Liver (tissue), 8 donors: ENCODE measurements at regions not wholly inside any gene's neighbourhood (a gene's known extent, or its start where the extent isn't known, plus 50 kb on each side); places are given as distances from the start of the nearest gene placed in this dataset.

Experiments used
- DNase-seq: peaks from one replicate; pipeline ENCODE4 v3.0.0-alpha.2; 2017; ENCODE audit warnings: low spot score
- H3K27ac ChIP-seq, 2 donors: one replicate each; pipeline ENCODE4 v1.7.0; 2013; ENCODE audit warnings: inconsistent platforms in 2 of 2, low read length in 2 of 2, control low read depth in 1 of 2, low read depth in 1 of 2, mild to moderate bottlenecking in 1 of 2
- H3K27me3 ChIP-seq, 4 donors: one replicate each; pipeline versions ENCODE4 v1.6.1 to v1.7.0; 2013; ENCODE audit warnings: low read length in 3 of 4, inconsistent platforms in 1 of 4, mild to moderate bottlenecking in 1 of 4, moderate library complexity in 1 of 4; ENCODE audit not compliant: control insufficient read depth in 4 of 4, insufficient read depth in 4 of 4
- H3K36me3 ChIP-seq, 4 donors: one replicate each; pipeline versions ENCODE4 v1.6.1 to v1.7.0; 2013; ENCODE audit warnings: low read length in 3 of 4, mild to moderate bottlenecking in 3 of 4, low read depth in 1 of 4, moderate library complexity in 1 of 4; ENCODE audit not compliant: control insufficient read depth in 4 of 4, insufficient read depth in 3 of 4
- H3K4me1 ChIP-seq, 4 donors: one replicate each; pipeline versions ENCODE4 v1.6.1 to v1.7.0; 2013; ENCODE audit warnings: low read length in 3 of 4, mild to moderate bottlenecking in 3 of 4, moderate library complexity in 1 of 4; ENCODE audit not compliant: control insufficient read depth in 4 of 4, insufficient read depth in 4 of 4
- H3K4me3 ChIP-seq, 3 donors: one replicate each; pipeline versions ENCODE4 v1.6.1 to v1.7.0; 2013; ENCODE audit warnings: low read length in 3 of 3, control low read depth in 1 of 3, low read depth in 1 of 3, mild to moderate bottlenecking in 1 of 3
- H3K9ac ChIP-seq, 2 donors: one replicate each; pipeline ENCODE4 v1.7.0; 2013; ENCODE audit warnings: low read length in 2 of 2, mild to moderate bottlenecking in 2 of 2, moderate library complexity in 2 of 2, control low read depth in 1 of 2, low read depth in 1 of 2
- H3K9me3 ChIP-seq, 4 donors: one replicate each; pipeline versions ENCODE4 v1.6.1 to v1.7.0; 2013; ENCODE audit warnings: low read length in 3 of 4; ENCODE audit not compliant: control insufficient read depth in 4 of 4
- ATF3 ChIP-seq: IDR thresholded peaks from 2 replicates; pipeline ENCODE4 v1.6.1; 2016; ENCODE audit warnings: antibody characterized with exemption
- FOXA1 ChIP-seq: IDR thresholded peaks from 2 replicates; pipeline ENCODE4 v1.6.1; 2016; ENCODE audit warnings: antibody characterized with exemption
- FOXA2 ChIP-seq: IDR thresholded peaks from 2 replicates; pipeline ENCODE4 v1.6.1; 2016; ENCODE audit warnings: antibody characterized with exemption
- GABPA ChIP-seq, 2 donors: IDR thresholded peaks in 1 of 2; conservative IDR thresholded peaks in 1 of 2; 2 replicates each; pipeline ENCODE4 v1.6.1; 2016; ENCODE audit warnings: antibody characterized with exemption in 2 of 2, mild to moderate bottlenecking in 1 of 2, moderate library complexity in 1 of 2
- HNF4A ChIP-seq, 2 donors: conservative IDR thresholded peaks; 2 replicates each; pipeline ENCODE4 v1.6.1; 2016; ENCODE audit warnings: antibody characterized with exemption in 2 of 2, mild to moderate bottlenecking in 2 of 2
- HNF4G ChIP-seq: IDR thresholded peaks from 2 replicates; pipeline ENCODE4 v1.6.1; 2016; ENCODE audit warnings: antibody characterized with exemption
- JUND ChIP-seq, 2 donors: IDR thresholded peaks; 2 replicates each; pipeline ENCODE4 v1.6.1; 2016; ENCODE audit warnings: antibody characterized with exemption in 2 of 2
- RAD21 ChIP-seq, 2 donors: IDR thresholded peaks; 2 replicates each; pipeline ENCODE4 v1.6.1; 2016; ENCODE audit warnings: antibody characterized with exemption in 2 of 2, mild to moderate bottlenecking in 2 of 2
- RXRA ChIP-seq, 2 donors: IDR thresholded peaks; 2 replicates each; pipeline ENCODE4 v1.6.1; 2017 to 2018; ENCODE audit warnings: antibody characterized with exemption in 2 of 2, mild to moderate bottlenecking in 1 of 2
- SP1 ChIP-seq: IDR thresholded peaks from 2 replicates; pipeline ENCODE4 v1.6.1; 2018; ENCODE audit warnings: antibody characterized with exemption, mild to moderate bottlenecking
- TAF1 ChIP-seq: conservative IDR thresholded peaks from 2 replicates; pipeline ENCODE4 v1.6.1; 2016; ENCODE audit warnings: antibody characterized with exemption, mild to moderate bottlenecking
- YY1 ChIP-seq: IDR thresholded peaks from 2 replicates; pipeline ENCODE4 v1.6.1; 2016; ENCODE audit warnings: antibody characterized with exemption, mild to moderate bottlenecking
- WGBS: extraction: QIAGEN DNeasy Blood & Tissue Kit; methylation state at CpG from one replicate; pipeline ENCODE4 v1.1.7; 2013; 5-methylcytosine and 5-hydroxymethylcytosine counted together
- TF ChIP-seq, protein P1 (sequence below): fragments of 150-350 bp; IDR thresholded peaks from 2 replicates; pipeline ENCODE4 v1.5.1; 2017; ENCODE audit warnings: improper control_type of control experiment, low read depth, low read length; ENCODE audit not compliant: missing input control
- TF ChIP-seq, protein P2 (sequence below): IDR thresholded peaks from 2 replicates; pipeline ENCODE4 v1.6.1; 2016; ENCODE audit warnings: antibody characterized with exemption
- TF ChIP-seq, protein P3 (sequence below): IDR thresholded peaks from 2 replicates; pipeline ENCODE4 v1.6.1; 2016; ENCODE audit warnings: antibody characterized with exemption, mild to moderate bottlenecking
- donor health status: healthy.
- donor health status: healthy.
- donor health status: healthy.
- donor health status: healthy.
- donor health status: healthy.

GRCh38 chr18:78629426-78629825 is 350.2 kb upstream of the SALL3 start:
- H3K36me3 ChIP-seq = no peaks in the 10 kb centered on the region
- DNase-seq = no peak
- H3K4me3 ChIP-seq = no peak overlapping the region
- WGBS = 78% methylated on average over 15 of the region's 15 CpGs
- H3K4me1 ChIP-seq = no peaks in the 10 kb centered on the region
- no peak for TF ChIP-seq SP1
- no peak for TF ChIP-seq JUND (IDR thresholded peaks at IDR 0.05)
- TF ChIP-seq, protein P1, sequence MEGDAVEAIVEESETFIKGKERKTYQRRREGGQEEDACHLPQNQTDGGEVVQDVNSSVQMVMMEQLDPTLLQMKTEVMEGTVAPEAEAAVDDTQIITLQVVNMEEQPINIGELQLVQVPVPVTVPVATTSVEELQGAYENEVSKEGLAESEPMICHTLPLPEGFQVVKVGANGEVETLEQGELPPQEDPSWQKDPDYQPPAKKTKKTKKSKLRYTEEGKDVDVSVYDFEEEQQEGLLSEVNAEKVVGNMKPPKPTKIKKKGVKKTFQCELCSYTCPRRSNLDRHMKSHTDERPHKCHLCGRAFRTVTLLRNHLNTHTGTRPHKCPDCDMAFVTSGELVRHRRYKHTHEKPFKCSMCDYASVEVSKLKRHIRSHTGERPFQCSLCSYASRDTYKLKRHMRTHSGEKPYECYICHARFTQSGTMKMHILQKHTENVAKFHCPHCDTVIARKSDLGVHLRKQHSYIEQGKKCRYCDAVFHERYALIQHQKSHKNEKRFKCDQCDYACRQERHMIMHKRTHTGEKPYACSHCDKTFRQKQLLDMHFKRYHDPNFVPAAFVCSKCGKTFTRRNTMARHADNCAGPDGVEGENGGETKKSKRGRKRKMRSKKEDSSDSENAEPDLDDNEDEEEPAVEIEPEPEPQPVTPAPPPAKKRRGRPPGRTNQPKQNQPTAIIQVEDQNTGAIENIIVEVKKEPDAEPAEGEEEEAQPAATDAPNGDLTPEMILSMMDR = no peak
- TF ChIP-seq, protein P2, sequence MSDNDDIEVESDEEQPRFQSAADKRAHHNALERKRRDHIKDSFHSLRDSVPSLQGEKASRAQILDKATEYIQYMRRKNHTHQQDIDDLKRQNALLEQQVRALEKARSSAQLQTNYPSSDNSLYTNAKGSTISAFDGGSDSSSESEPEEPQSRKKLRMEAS = no peak
- TF ChIP-seq HNF4A (conservative IDR thresholded peaks at IDR 0.05) = no peak
- TF ChIP-seq, protein P3, sequence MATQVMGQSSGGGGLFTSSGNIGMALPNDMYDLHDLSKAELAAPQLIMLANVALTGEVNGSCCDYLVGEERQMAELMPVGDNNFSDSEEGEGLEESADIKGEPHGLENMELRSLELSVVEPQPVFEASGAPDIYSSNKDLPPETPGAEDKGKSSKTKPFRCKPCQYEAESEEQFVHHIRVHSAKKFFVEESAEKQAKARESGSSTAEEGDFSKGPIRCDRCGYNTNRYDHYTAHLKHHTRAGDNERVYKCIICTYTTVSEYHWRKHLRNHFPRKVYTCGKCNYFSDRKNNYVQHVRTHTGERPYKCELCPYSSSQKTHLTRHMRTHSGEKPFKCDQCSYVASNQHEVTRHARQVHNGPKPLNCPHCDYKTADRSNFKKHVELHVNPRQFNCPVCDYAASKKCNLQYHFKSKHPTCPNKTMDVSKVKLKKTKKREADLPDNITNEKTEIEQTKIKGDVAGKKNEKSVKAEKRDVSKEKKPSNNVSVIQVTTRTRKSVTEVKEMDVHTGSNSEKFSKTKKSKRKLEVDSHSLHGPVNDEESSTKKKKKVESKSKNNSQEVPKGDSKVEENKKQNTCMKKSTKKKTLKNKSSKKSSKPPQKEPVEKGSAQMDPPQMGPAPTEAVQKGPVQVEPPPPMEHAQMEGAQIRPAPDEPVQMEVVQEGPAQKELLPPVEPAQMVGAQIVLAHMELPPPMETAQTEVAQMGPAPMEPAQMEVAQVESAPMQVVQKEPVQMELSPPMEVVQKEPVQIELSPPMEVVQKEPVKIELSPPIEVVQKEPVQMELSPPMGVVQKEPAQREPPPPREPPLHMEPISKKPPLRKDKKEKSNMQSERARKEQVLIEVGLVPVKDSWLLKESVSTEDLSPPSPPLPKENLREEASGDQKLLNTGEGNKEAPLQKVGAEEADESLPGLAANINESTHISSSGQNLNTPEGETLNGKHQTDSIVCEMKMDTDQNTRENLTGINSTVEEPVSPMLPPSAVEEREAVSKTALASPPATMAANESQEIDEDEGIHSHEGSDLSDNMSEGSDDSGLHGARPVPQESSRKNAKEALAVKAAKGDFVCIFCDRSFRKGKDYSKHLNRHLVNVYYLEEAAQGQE = no peak
- TF ChIP-seq RAD21 (IDR thresholded peaks at IDR 0.05) = no peak
- no peak for TF ChIP-seq HNF4G
- TF ChIP-seq TAF1 = no peak
- no peak overlapping the region for H3K9ac ChIP-seq
- no peaks in the 10 kb centered on the region for H3K9me3 ChIP-seq
- no peak overlapping the region for H3K27ac ChIP-seq
- peaks cover 0 to 8% (median 0%) of the 10 kb centered on the region in 4 donors for H3K27me3 ChIP-seq

- H3K9ac ChIP-seq = no peak overlapping the region
- TF ChIP-seq YY1 (no peak), HNF4A (conservative IDR thresholded peaks at IDR 0.05) (no peak), GABPA (IDR thresholded peaks at IDR 0.05 in 1 of 2, conservative IDR thresholded peaks at IDR 0.05 in 1 of 2) (no peak), TAF1 (no peak), RAD21 (IDR thresholded peaks at IDR 0.05) (no peak), FOXA1 (no peak), JUND (IDR thresholded peaks at IDR 0.05) (no peak), HNF4G (no peak), FOXA2 (no peak), RXRA (IDR thresholded peaks at IDR 0.05) (no peak), ATF3 (no peak)
- TF ChIP-seq, protein P2 = no peak
- TF ChIP-seq, protein P3 = no peak
- TF ChIP-seq, protein P1 = no peak
These were observed 349.3 kb upstream of the SALL3 start for GRCh38 chr18:78630356-78630755.

More at GRCh38 chr18:78630356-78630755, 349.3 kb upstream of the SALL3 start:
- Histone ChIP-seq H3K27me3 (peaks cover 0 to 5% (median 0%) of the 10 kb centered on the region in 4 donors), H3K4me1 (no peaks in the 10 kb centered on the region), H3K9me3 (no peaks in the 10 kb centered on the region), H3K27ac (no peak overlapping the region), H3K4me3 (no peak overlapping the region), H3K36me3 (no peaks in the 10 kb centered on the region)
- no peak for DNase-seq
- WGBS = 78% methylated on average over 17 of the region's 17 CpGs
